HepG2 (cell line): ENCODE measurements at regions not wholly inside any gene's neighbourhood (a gene's known extent, or its start where the extent isn't known, plus 50 kb on each side); places are given as distances from the start of the nearest gene placed in this dataset.

ENCODE experiments used
- ATAC-seq: fragments of 200-7000 bp; cut with Tn5 transposase; 3 replicates; pipeline ENCODE4 v1.9.1; 2020; ENCODE audit warnings: mild to moderate bottlenecking, moderate library complexity
- BruUV-seq: library from RNA; stranded (reverse); fragments of 400-500 nt; replicated peaks from 2 replicates; lab custom pipeline; 2021; lab: Mats Ljungman, UMichigan
- CTCF ChIA-PET: fragments of 300-600 bp; formaldehyde crosslinking; extraction: SDS; loops from one replicate; lab custom pipeline; 2021; ENCODE audit warnings: low total read pairs, inconsistent platforms, low intra/inter-chr PET ratio; lab: Yijun Ruan, JAX
- POLR2A ChIA-PET: fragments of 350-600 bp; sonication (Branson Sonifier 250); formaldehyde crosslinking; loops from one replicate; lab custom pipeline; 2020; ENCODE audit warnings: antibody characterized with exemption, inconsistent platforms; lab: Yijun Ruan, JAX
- DNase-seq: peaks from one replicate; pipeline ENCODE4 v3.0.0-alpha.2; 2015; ENCODE audit warnings: low spot score
- FAIRE-seq: peaks from 3 replicates; lab custom pipeline; 2011; peaks lifted over from hg19 to GRCh38; lab: Jason Lieb, UNC
- H2AFZ ChIP-seq: one replicate; pipeline ENCODE4 v1.6.1; 2011; ENCODE audit warnings: low read length, inconsistent platforms
- H3K27ac ChIP-seq: fragments of 300-600 bp; 3 replicates; pipeline ENCODE4 v1.8.0; 2011; ENCODE audit warnings: mixed run types, mild to moderate bottlenecking, mixed read lengths, low read length, inconsistent platforms; ENCODE audit not compliant: insufficient read depth; ENCODE audit errors: extremely low read length
- H3K27me3 ChIP-seq, 2 experiments: fragments of 200-600 bp in 1 of 2; 2 replicates in 1 of 2; 3 replicates in 1 of 2; pipeline versions ENCODE4 v1.6.0 to v1.8.0; 2011; ENCODE audit warnings: low read length in 2 of 2, mild to moderate bottlenecking in 2 of 2, moderate library complexity in 2 of 2, inconsistent platforms in 1 of 2; ENCODE audit not compliant: insufficient read depth in 2 of 2, control insufficient read depth in 1 of 2
- H3K36me3 ChIP-seq, 2 experiments: fragments of 200-600 bp in 1 of 2; replicated peaks in 1 of 2; 2 replicates in 1 of 2; 3 replicates in 1 of 2; pipeline versions ENCODE4 v1.5.1 to v1.8.0; 2011; ENCODE audit warnings: low read length in 2 of 2, inconsistent platforms in 1 of 2; ENCODE audit not compliant: insufficient read depth in 2 of 2, control insufficient read depth in 1 of 2
- H3K4me1 ChIP-seq: 2 replicates; pipeline ENCODE4 v1.5.1; 2012; ENCODE audit warnings: low read length, inconsistent platforms; ENCODE audit not compliant: insufficient read depth
- H3K4me2 ChIP-seq: 2 replicates; pipeline ENCODE4 v1.6.0; 2011; ENCODE audit warnings: low read depth, low read length, inconsistent platforms
- H3K4me3 ChIP-seq, 3 experiments: fragments of 200-600 bp in 1 of 3; sonication (generic), shearing (Covaris generic) in 1 of 3; replicated peaks in 1 of 3; 2 replicates each; pipeline ENCODE4 v1.5.1; 2011 to 2016; ENCODE audit warnings: low read length in 3 of 3, inconsistent platforms in 2 of 3, low read depth in 2 of 3, mild to moderate bottlenecking in 2 of 3, control low read depth in 1 of 3, mixed read lengths in 1 of 3; ENCODE audit not compliant: insufficient read depth in 1 of 3
- H3K79me2 ChIP-seq: one replicate; pipeline ENCODE4 v1.6.1; 2011; ENCODE audit warnings: low read length, inconsistent platforms; ENCODE audit not compliant: insufficient read depth
- H3K9ac ChIP-seq: 2 replicates; pipeline ENCODE4 v1.6.0; 2011; ENCODE audit warnings: mild to moderate bottlenecking, low read depth, low read length, inconsistent platforms; ENCODE audit not compliant: insufficient read depth
- H3K9me3 ChIP-seq: 2 replicates; pipeline ENCODE4 v1.5.1; 2012; ENCODE audit warnings: mild to moderate bottlenecking, low read length
- H4K20me1 ChIP-seq: 2 replicates; pipeline ENCODE4 v1.6.0; 2011; ENCODE audit warnings: inconsistent platforms, mild to moderate bottlenecking, low read length, moderate library complexity; ENCODE audit not compliant: insufficient read depth
- ATM ChIP-seq: fragments of 450-650 bp; IDR thresholded peaks from 2 replicates; pipeline ENCODE4 v1.7.1; 2017; ENCODE audit warnings: mild to moderate bottlenecking, borderline replicate concordance
- EHMT2 ChIP-seq: fragments of 200-600 bp; sonication (generic); IDR thresholded peaks from 2 replicates; pipeline ENCODE4 v1.7.0; 2017; ENCODE audit warnings: antibody characterized with exemption, low read depth, low read length, borderline replicate concordance
- HNRNPL ChIP-seq: fragments of 200-400 bp; formaldehyde crosslinking; IDR thresholded peaks from 2 replicates; pipeline ENCODE4 v1.6.1; 2017; ENCODE audit warnings: mild to moderate bottlenecking, low read depth, low read length
- RCOR2 ChIP-seq: IDR thresholded peaks from 2 replicates; pipeline ENCODE4 v1.6.1; 2016; ENCODE audit warnings: missing biosample characterization, missing genetic modification reagents
- TGIF2 ChIP-seq: IDR thresholded peaks from 2 replicates; pipeline ENCODE4 v1.6.1; 2016; ENCODE audit warnings: control low read depth, missing compliant biosample characterization
- TOE1 ChIP-seq: sonication (generic); formaldehyde crosslinking; IDR thresholded peaks from 2 replicates; pipeline ENCODE4 v1.4.0; 2020; ENCODE audit warnings: mild to moderate bottlenecking, missing genetic modification reagents
- TRIM24 ChIP-seq: sonication (generic); formaldehyde crosslinking; IDR thresholded peaks from 2 replicates; pipeline ENCODE4 v1.8.0; 2022; ENCODE audit warnings: mild to moderate bottlenecking, missing genetic modification reagents
- ZBTB1 ChIP-seq: sonication (generic); formaldehyde crosslinking; IDR thresholded peaks from 2 replicates; pipeline ENCODE4 v1.4.0; 2020; ENCODE audit warnings: missing genetic modification reagents, borderline replicate concordance
- ZNF225 ChIP-seq: sonication (generic); formaldehyde crosslinking; IDR thresholded peaks from 2 replicates; pipeline ENCODE4 v1.4.0; 2020; ENCODE audit warnings: mild to moderate bottlenecking, missing genetic modification reagents
- ZNF451 ChIP-seq: sonication (generic); formaldehyde crosslinking; IDR thresholded peaks from 2 replicates; pipeline ENCODE4 v1.5.0; 2020; ENCODE audit warnings: mild to moderate bottlenecking, missing genetic modification reagents
- ZNF672 ChIP-seq: sonication (generic); formaldehyde crosslinking; IDR thresholded peaks from 2 replicates; pipeline ENCODE4 v1.8.1; 2022; ENCODE audit warnings: missing genetic modification reagents
- ZNF720 ChIP-seq: sonication (generic); formaldehyde crosslinking; IDR thresholded peaks from 2 replicates; pipeline ENCODE4 v1.4.0; 2020; ENCODE audit warnings: missing genetic modification reagents
- WGBS: methylation state at CpG from one replicate; pipeline ENCODE4 v1.1.6; 2017; ENCODE audit warnings: low lambda C conversion rate; 5-methylcytosine and 5-hydroxymethylcytosine counted together
- in situ Hi-C: cut with HindIII; loops from 2 replicates; pipeline ENCODE4 v1.10.0; 2017; ENCODE audit warnings: low pct_unique_long_range_greater_than_20kb; ENCODE audit not compliant: extremely low pct_ligation_motif_present
- intact Hi-C: fragments of 100-400 bp; cut with micrococcal nuclease; formaldehyde crosslinking; loops from one replicate; pipeline ENCODE4 v1.10.0; 2022; ENCODE audit not compliant: unreplicated experiment
- TF ChIP-seq, protein P1 (sequence below): sonication (generic); formaldehyde crosslinking; IDR thresholded peaks from 2 replicates; pipeline ENCODE4 v1.8.0; 2022; ENCODE audit warnings: mild to moderate bottlenecking, missing genetic modification reagents, borderline replicate concordance
- TF ChIP-seq, protein P2 (sequence below): sonication (generic); formaldehyde crosslinking; IDR thresholded peaks from 2 replicates; pipeline ENCODE4 v1.5.1; 2020; ENCODE audit warnings: missing genetic modification reagents, mild to moderate bottlenecking, borderline replicate concordance

- H4K20me1 ChIP-seq = no peaks in the 10 kb centered on the region
- peaks cover 2 to 30% of the 10 kb centered on the region in 2 experiments; a peak in 2 of 5 replicates for H3K27me3 ChIP-seq
- H3K9ac ChIP-seq = no peak overlapping the region
- TF ChIP-seq RCOR2 (CRISPR knock-in tag) (no peak), ZNF451 (no peak), TRIM24 (CRISPR knock-in tag) (no peak), ZNF720 (CRISPR knock-in tag) (no peak), ZNF672 (CRISPR knock-in tag) (no peak), ZBTB1 (CRISPR knock-in tag) (no peak), TGIF2 (CRISPR knock-in tag) (no peak), EHMT2 (no peak), ATM (no peak)
- POLR2A ChIA-PET = no interaction called here
- FAIRE-seq (no peak), DNase-seq (no peak), ATAC-seq (no peak)
- CTCF ChIA-PET = no interaction called here
- no peak overlapping the region for H3K27ac ChIP-seq
- no TSS peak for BruUV-seq
- no peak overlapping the region for H3K4me3 ChIP-seq
- no peak overlapping the region for H3K4me2 ChIP-seq
- no peaks in the 10 kb centered on the region for H3K79me2 ChIP-seq
- in situ Hi-C loops = no loop called here
- no CpG with 5 or more reads among the region's 6 CpGs for WGBS
- H3K36me3 ChIP-seq = no peaks in the 10 kb centered on the region
- H2AFZ ChIP-seq = no peak overlapping the region
- H3K4me1 ChIP-seq = no peaks in the 10 kb centered on the region
- intact Hi-C loops = no loop called here
- no peaks in the 10 kb centered on the region for H3K9me3 ChIP-seq
Observed at GRCh38 chr17:36675250-36675649, 73.9 kb downstream of the MRM1 start.

DNA sequence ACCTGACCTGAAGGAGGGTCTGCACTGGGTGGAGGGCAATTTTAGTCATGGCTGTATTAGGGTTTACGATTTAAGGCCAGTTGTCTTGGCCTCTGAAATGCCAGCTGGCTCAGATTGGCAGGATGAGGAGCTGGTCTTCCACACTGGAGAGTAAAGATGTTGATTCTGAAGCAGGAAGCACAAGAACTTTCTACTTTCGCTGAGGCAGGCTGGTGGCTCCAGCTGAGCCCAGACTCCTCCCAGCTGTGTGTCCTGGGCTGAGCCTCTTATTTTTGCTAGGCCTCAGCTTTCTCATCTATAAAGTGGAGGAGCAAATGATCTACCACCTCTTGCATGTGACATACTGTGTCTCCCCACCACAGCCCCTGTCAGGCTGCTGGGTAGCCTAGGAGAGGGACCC lies 74.4 kb downstream of the MRM1 start:
- no TSS peak for BruUV-seq
- 20% methylated on average over 1 of the region's 2 CpGs for WGBS
- ChIA-PET POLR2A (no interaction called here), CTCF (no interaction called here)
- no peak overlapping the region for H3K9ac ChIP-seq
- H3K79me2 ChIP-seq = no peaks in the 10 kb centered on the region
- no peak overlapping the region for H3K4me3 ChIP-seq
- H3K4me2 ChIP-seq = no peak overlapping the region
- in situ Hi-C loops = no loop called here
- no peaks in the 10 kb centered on the region for H3K9me3 ChIP-seq
- no peak for FAIRE-seq
- intact Hi-C loops = no loop called here
- no peak overlapping the region for H2AFZ ChIP-seq
- no peak for DNase-seq
- peaks cover 3 to 36% of the 10 kb centered on the region in 2 experiments; a peak in 3 of 5 replicates for H3K27me3 ChIP-seq
- H3K27ac ChIP-seq = no peak overlapping the region
- TF ChIP-seq TOE1 (CRISPR knock-in tag) (no peak), ZNF225 (CRISPR knock-in tag) (no peak), HNRNPL (no peak)
- TF ChIP-seq, protein P1, sequence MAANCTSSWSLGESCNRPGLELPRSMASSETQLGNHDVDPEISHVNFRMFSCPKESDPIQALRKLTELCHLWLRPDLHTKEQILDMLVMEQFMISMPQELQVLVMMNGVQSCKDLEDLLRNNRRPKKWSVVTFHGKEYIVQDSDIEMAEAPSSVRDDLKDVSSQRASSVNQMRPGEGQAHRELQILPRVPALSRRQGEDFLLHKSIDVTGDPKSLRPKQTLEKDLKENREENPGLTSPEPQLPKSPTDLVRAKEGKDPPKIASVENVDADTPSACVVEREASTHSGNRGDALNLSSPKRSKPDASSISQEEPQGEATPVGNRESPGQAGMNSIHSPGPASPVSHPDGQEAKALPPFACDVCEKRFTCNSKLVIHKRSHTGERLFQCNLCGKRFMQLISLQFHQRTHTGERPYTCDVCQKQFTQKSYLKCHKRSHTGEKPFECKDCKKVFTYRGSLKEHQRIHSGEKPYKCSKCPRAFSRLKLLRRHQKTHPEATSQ (CRISPR knock-in tag) = no peak
- TF ChIP-seq, protein P2, sequence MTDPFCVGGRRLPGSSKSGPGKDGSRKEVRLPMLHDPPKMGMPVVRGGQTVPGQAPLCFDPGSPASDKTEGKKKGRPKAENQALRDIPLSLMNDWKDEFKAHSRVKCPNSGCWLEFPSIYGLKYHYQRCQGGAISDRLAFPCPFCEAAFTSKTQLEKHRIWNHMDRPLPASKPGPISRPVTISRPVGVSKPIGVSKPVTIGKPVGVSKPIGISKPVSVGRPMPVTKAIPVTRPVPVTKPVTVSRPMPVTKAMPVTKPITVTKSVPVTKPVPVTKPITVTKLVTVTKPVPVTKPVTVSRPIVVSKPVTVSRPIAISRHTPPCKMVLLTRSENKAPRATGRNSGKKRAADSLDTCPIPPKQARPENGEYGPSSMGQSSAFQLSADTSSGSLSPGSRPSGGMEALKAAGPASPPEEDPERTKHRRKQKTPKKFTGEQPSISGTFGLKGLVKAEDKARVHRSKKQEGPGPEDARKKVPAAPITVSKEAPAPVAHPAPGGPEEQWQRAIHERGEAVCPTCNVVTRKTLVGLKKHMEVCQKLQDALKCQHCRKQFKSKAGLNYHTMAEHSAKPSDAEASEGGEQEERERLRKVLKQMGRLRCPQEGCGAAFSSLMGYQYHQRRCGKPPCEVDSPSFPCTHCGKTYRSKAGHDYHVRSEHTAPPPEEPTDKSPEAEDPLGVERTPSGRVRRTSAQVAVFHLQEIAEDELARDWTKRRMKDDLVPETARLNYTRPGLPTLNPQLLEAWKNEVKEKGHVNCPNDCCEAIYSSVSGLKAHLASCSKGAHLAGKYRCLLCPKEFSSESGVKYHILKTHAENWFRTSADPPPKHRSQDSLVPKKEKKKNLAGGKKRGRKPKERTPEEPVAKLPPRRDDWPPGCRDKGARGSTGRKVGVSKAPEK (CRISPR knock-in tag) = no peak
- H4K20me1 ChIP-seq = no peaks in the 10 kb centered on the region
- no peaks in the 10 kb centered on the region for H3K36me3 ChIP-seq
- ATAC-seq = no peak
- no peaks in the 10 kb centered on the region for H3K4me1 ChIP-seq
